Activated CD4-positive, alpha-beta T cell treated with anti-CD3 and anti-CD28 coated beads, Interleukin-10, Interleukin-2, amounts not matched to agents 100 ng/mL and 50 ng/mL, durations not matched to agents 16 hours and 8 hours (primary cell): ENCODE measurements at regions not wholly inside any gene's neighbourhood (a gene's known extent, or its start where the extent isn't known, plus 50 kb on each side); places are given as distances from the start of the nearest gene placed in this dataset.
"Not testable (repeated sequence)": the region's sequence is repeated elsewhere in the genome, so short reads cannot be mapped to it uniquely, and the experiment has no call there.

Experiments used
- DNase-seq: peaks from one replicate; pipeline ENCODE4 v3.0.0-alpha.2; 2020

GRCh38 chrX:131831185-131831520 lies 191.9 kb upstream of the STK26 start:
- no peak for DNase-seq

GRCh38 chrX:131836161-131836560 lies 186.9 kb upstream of the STK26 start:
- no peak for DNase-seq

DNA sequence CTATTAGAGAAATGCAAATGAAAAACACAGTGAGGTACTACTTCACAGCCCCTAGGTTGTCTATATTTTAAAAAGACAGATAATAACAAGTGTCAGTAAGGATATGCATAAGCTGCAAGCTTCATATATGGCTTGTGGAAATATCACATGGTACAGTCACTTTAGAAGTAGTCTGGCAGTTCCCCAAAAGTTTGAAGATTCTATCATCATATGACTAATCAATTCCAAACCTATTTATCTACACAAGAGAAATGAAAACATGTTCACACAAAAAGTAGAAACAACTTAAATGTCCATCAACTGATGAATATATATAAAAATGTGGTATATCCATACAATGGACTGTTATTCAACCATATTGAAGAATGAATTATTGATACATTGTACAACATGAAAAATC lies 185.8 kb upstream of the STK26 start:
- DNase-seq: peak; percentile 10

GRCh38 chrX:131840799-131841495 lies 182.2 kb upstream of the STK26 start:
- no peak for DNase-seq

DNA sequence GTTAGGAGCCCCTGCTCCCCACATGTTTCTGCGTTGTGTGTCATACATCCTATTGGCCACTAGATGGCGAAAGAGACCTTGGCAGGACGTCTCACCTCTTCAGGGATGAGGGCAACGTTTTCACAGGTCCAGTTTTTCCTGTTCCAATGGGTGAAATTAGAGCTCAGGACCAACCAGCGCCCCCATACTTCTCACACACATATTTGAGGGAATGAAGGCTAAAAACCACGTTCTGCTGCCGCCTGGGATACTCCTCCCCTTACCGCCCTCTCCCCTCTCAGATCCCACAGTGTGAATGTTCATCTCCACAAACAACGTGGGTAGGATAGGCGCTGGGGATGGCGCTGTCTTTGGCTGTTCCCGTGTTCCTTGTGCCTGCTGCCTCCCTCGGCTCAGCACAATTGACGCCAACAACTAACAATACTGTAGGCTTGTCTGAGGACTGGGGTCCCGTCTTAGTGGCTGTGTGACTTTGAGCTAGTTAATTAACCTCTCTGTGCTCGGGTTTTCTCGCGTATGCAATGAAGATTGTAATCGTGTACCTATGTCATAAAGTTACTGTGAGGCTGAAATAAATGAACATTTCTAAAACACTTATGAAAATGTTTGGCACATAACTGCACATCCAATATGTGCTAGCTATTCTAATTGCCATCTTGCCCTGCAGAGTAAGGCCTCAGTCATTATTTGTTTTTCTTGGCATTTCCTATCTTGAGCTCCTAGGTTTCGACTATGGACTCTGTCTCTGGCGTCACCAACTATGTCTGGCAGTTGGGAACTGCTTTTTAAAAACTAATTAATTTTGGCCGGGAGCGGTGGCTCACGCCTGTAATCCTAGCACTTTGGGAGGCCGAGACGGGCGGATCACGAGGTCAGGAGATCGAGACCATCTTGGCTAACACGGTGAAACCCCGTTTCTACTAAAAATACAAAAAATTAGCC lies 181.3 kb upstream of the STK26 start:
- DNase-seq: peak; percentile 64

DNA sequence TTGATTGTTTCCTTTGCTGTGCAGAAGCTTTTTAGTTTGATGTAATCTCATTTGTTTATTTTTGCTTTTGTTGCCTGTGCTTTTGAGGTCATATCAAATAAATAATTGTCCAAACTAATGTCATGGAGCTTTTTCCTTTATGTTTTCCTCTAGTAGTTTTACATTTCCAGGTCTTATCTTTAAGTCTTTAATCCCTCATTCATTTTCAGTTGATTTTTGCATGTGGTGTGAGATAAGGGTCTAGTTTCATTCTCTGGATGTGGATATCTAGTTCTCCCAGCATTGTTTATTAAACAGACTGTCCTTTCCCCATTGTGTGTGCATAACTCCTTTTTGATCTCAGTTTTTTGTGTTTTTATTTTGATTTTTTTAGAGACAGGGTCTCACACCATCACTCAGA lies 179.1 kb upstream of the STK26 start:
- DNase-seq: no peak

DNA sequence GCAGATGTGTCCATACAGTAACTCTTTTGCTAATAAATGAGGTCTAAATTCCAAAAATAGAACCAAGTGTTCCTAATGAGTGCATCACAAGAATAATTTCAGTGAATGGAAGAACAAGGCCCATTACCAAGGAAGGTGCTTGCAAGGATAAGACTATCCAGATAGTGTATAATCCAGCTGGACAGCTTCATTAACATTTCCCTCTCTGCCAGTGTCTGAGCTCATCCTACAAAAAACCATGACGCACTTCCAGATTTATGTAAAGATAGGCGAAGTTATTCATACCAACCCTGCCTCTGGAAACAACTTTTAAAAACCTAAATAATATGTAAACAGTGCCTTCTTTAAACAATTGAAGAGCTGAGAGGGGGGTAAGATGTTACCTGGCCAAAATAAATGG lies 177.9 kb upstream of the STK26 start:
- DNase-seq: no peak

DNA sequence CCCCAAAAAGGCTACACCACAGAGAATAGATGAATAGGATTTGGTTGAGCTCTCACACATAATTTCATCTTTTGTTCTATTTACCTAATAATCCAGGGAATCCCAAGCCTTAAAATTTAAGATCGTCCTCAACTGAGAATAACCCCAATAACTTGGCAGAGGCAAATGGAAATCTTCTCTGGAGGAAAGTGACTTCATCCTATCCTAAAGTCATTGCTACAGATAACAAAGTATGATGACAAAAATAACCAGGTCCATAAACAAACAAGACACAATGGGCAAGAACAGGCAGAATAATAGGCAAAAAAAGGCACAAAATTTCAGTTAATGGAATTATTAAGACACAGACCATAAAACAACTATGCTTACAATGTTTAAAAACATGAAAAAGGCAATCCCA lies 177.3 kb upstream of the STK26 start:
- no peak for DNase-seq

DNA sequence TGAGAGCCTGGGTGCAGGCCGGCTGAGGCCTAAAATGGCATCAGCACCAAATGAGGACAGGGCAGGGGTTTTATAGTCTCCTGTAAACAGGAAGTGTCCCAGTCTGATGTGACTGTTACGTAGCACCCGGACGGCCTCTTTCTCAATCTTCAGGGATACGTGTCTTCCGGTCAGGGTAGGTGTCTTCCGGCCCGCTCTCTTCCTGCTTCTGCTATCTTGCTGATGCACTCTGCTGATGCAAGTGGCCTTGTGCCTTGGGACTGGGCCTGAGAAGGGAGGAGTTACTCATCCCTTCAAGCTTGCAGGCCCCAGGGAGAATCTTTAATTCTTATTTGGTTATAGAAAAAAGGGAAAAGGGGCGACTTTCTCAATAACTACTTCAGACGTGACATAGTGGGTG lies 172.1 kb upstream of the STK26 start:
- DNase-seq: not testable (repeated sequence)

- no peak for DNase-seq
Measured at GRCh38 chrX:131853440-131853839, 169.7 kb upstream of the STK26 start.

DNA sequence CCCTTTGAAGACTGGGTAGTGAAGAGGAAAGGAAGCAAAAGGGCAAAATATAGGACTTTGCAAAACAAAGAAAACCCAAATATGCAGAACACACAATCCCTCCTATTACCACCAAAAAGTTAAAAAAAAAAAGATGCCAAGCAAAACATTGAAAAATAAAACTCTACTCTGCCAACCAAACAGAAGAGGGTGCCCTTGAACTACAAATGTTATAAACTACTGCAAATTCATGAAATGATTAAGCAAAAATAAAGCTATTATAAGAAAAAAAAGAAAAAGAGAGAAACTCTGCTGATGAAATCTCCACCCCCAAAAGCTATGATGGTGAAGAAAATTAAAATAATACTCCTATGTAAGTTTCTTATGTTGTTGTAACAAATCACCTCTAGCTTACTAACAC lies 168.5 kb upstream of the STK26 start:
- peak; percentile 17 for DNase-seq

GRCh38 chrX:131861088-131861787 lies 161.9 kb upstream of the STK26 start:
- DNase-seq: no peak

- DNase-seq: no peak
Measured at GRCh38 chrX:131862321-131862720, 160.8 kb upstream of the STK26 start.

DNA sequence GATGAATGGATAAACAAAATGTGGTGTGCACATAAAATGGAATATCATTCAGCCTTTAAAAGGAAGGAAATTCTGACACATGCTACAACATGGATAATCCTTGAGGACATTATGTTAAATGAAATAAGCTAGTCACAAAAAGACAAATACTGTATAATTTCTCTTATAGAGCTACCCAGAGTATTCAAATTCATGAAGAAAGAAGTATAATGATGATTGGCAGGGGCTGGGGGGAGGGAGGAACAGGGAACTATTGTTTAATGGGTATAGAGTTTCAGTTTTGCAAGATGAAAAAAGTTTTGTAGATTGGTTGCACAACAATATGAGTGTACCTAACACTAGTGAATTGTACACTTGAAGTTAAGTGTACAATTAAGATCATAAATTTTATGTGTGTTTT lies 153.9 kb upstream of the STK26 start:
- no peak for DNase-seq

- no peak for DNase-seq
Measured at GRCh38 chrX:131874300-131874699, 148.8 kb upstream of the STK26 start.

GRCh38 chrX:131875827-131876226 lies 147.3 kb upstream of the STK26 start:
- not testable (repeated sequence) for DNase-seq

GRCh38 chrX:131881194-131881593 lies 141.9 kb upstream of the STK26 start:
- no peak for DNase-seq

GRCh38 chrX:131885042-131885441 lies 138.1 kb upstream of the STK26 start:
- DNase-seq: not testable (repeated sequence)

DNA sequence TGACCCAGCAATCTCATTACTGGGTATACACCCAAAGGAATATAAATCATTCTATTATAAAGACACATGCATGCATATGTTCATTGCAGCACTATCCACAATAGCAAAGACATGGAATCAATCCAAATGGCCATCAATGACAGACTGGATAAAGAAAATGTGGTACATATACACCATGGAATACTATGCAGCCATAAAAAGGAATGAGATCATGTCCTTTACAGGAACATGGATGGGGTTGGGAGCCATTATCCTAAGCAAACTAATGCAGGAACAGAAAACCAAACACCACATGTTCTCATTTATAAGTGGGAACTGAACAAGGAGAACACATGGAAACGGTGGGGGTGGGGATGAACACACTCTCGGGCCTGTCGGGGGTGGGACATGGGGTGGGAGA lies 129.2 kb upstream of the STK26 start:
- not testable (repeated sequence) for DNase-seq

DNA sequence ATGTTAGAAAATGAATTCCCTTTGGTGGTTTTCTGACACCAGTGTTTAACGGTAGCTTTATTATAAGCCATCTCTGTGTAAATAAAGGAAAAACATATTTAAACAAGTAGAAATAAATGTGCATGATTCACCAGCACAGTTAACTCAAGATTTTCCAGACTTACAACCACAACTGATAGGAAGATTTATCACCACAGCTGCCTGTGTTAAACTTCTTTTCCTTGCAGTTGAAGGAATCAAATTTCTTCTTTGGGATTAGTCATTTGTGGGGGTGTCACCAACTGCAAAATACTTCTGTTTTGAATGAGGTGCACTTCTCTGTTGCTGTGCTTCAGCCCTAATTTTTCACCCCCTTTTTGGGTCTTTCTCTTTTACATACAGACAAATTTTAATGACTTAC lies 128.1 kb upstream of the STK26 start:
- DNase-seq: no peak

GRCh38 chrX:131895807-131896206 lies 127.3 kb upstream of the STK26 start:
- no peak for DNase-seq

DNA sequence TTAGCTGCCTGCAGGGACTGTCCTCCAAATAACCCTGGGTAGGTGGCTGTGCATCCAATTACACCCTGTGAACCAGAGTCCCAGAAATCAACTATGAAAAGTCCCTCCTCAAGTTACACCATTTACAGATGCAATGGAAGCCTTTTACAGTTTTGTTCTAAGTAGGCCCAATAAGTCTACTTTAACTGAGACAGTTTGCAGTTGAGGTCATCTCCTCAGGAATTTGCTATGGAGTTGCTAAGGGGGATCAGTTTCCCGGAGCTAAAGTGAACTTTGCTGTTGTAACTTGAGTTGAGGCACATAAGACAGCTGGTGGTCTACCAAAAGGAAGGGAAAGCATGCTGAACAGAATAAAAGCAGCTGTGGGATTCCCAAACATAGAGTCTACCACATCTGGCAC lies 121.6 kb upstream of the STK26 start:
- no peak for DNase-seq

DNA sequence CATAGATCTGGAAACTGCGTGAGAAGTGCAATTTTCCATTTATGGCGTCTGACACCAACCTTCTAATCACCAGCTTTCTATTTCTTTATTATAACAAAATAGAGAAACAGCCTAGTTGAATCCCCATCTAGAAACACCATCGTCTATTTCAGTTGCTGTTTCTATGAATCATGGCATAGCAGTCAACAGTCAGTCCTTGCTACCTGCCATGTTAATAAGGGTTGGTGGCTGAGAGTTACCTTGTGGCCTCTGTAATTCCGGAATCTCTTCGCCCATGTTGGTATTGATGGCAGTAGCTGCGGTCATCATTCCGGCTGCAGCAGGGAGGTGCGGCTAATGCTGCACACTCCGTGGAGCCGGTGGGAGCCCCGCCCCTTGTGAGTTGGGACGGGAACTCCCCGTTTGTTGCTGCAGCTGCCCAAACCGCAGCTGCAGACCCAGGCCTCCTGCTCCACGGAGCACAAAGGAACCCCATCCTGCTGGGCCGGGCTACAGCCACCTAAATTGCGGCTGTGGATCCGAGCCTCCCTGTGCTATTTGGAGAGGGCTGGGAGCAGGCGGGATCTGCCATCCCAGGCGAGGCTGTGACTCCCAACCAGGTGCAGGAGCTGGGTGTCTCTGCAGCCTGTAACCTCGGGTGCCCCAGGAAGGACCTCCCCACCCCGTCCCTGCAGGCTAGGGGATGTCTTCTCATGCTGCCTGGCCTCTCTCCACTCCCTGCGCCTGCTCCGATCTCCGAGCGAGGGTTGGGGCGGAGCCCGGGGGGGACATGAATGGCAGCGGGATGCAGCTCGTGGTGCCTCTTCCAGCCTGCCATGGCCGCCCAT lies 115.4 kb upstream of the STK26 start:
- DNase-seq: no peak
